A673 (cell line): ENCODE measurements at regions not wholly inside any gene's neighbourhood (a gene's known extent, or its start where the extent isn't known, plus 50 kb on each side); places are given as distances from the start of the nearest gene placed in this dataset.

Experiments
- CTCF ChIP-seq: fragments of 300-800, 200-600 bp; sonication (generic); conservative IDR thresholded peaks from 2 replicates; pipeline ENCODE4 v1.5.1; 2017; ENCODE audit warnings: low read depth, mild to moderate bottlenecking, antibody characterized with exemption, low read length, moderate library complexity, mixed read lengths
- EZH2 ChIP-seq: fragments of 200-600 bp; sonication (generic); IDR thresholded peaks from 2 replicates; pipeline ENCODE4 v1.6.1; 2017; ENCODE audit warnings: borderline replicate concordance, low read depth, mild to moderate bottlenecking, mixed read lengths, antibody characterized with exemption, low read length; ENCODE audit not compliant: poor library complexity, severe bottlenecking

GRCh38 chr16:13331918-13332317, 430.5 kb downstream of the SHISA9 start:
- TF ChIP-seq CTCF (no peak), EZH2 (no peak)
